HepG2 (cell line): ENCODE measurements at regions not wholly inside any gene's neighbourhood (a gene's known extent, or its start where the extent isn't known, plus 50 kb on each side); places are given as distances from the start of the nearest gene placed in this dataset.

Experiments
- ATAC-seq: fragments of 200-7000 bp; cut with Tn5 transposase; 3 replicates; pipeline ENCODE4 v1.9.1; 2020; ENCODE audit warnings: mild to moderate bottlenecking, moderate library complexity
- BruUV-seq: library from RNA; stranded (reverse); fragments of 400-500 nt; replicated peaks from 2 replicates; lab custom pipeline; 2021; lab: Mats Ljungman, UMichigan
- CTCF ChIA-PET: fragments of 300-600 bp; formaldehyde crosslinking; extraction: SDS; loops from one replicate; lab custom pipeline; 2021; ENCODE audit warnings: low total read pairs, inconsistent platforms, low intra/inter-chr PET ratio; lab: Yijun Ruan, JAX
- POLR2A ChIA-PET: fragments of 350-600 bp; sonication (Branson Sonifier 250); formaldehyde crosslinking; loops from one replicate; lab custom pipeline; 2020; ENCODE audit warnings: antibody characterized with exemption, inconsistent platforms; lab: Yijun Ruan, JAX
- DNase-seq: peaks from one replicate; pipeline ENCODE4 v3.0.0-alpha.2; 2015; ENCODE audit warnings: low spot score
- FAIRE-seq: peaks from 3 replicates; lab custom pipeline; 2011; peaks lifted over from hg19 to GRCh38; lab: Jason Lieb, UNC
- H2AFZ ChIP-seq: one replicate; pipeline ENCODE4 v1.6.1; 2011; ENCODE audit warnings: low read length, inconsistent platforms
- H3K27ac ChIP-seq: fragments of 300-600 bp; 3 replicates; pipeline ENCODE4 v1.8.0; 2011; ENCODE audit warnings: mixed run types, mild to moderate bottlenecking, mixed read lengths, low read length, inconsistent platforms; ENCODE audit not compliant: insufficient read depth; ENCODE audit errors: extremely low read length
- H3K27me3 ChIP-seq, 2 experiments: fragments of 200-600 bp in 1 of 2; 2 replicates in 1 of 2; 3 replicates in 1 of 2; pipeline versions ENCODE4 v1.6.0 to v1.8.0; 2011; ENCODE audit warnings: low read length in 2 of 2, mild to moderate bottlenecking in 2 of 2, moderate library complexity in 2 of 2, inconsistent platforms in 1 of 2; ENCODE audit not compliant: insufficient read depth in 2 of 2, control insufficient read depth in 1 of 2
- H3K36me3 ChIP-seq, 2 experiments: fragments of 200-600 bp in 1 of 2; replicated peaks in 1 of 2; 2 replicates in 1 of 2; 3 replicates in 1 of 2; pipeline versions ENCODE4 v1.5.1 to v1.8.0; 2011; ENCODE audit warnings: low read length in 2 of 2, inconsistent platforms in 1 of 2; ENCODE audit not compliant: insufficient read depth in 2 of 2, control insufficient read depth in 1 of 2
- H3K4me1 ChIP-seq: 2 replicates; pipeline ENCODE4 v1.5.1; 2012; ENCODE audit warnings: low read length, inconsistent platforms; ENCODE audit not compliant: insufficient read depth
- H3K4me2 ChIP-seq: 2 replicates; pipeline ENCODE4 v1.6.0; 2011; ENCODE audit warnings: low read depth, low read length, inconsistent platforms
- H3K4me3 ChIP-seq, 3 experiments: fragments of 200-600 bp in 1 of 3; sonication (generic), shearing (Covaris generic) in 1 of 3; replicated peaks in 1 of 3; 2 replicates each; pipeline ENCODE4 v1.5.1; 2011 to 2016; ENCODE audit warnings: low read length in 3 of 3, inconsistent platforms in 2 of 3, low read depth in 2 of 3, mild to moderate bottlenecking in 2 of 3, control low read depth in 1 of 3, mixed read lengths in 1 of 3; ENCODE audit not compliant: insufficient read depth in 1 of 3
- H3K79me2 ChIP-seq: one replicate; pipeline ENCODE4 v1.6.1; 2011; ENCODE audit warnings: low read length, inconsistent platforms; ENCODE audit not compliant: insufficient read depth
- H3K9ac ChIP-seq: 2 replicates; pipeline ENCODE4 v1.6.0; 2011; ENCODE audit warnings: mild to moderate bottlenecking, low read depth, low read length, inconsistent platforms; ENCODE audit not compliant: insufficient read depth
- H3K9me3 ChIP-seq: 2 replicates; pipeline ENCODE4 v1.5.1; 2012; ENCODE audit warnings: mild to moderate bottlenecking, low read length
- H4K20me1 ChIP-seq: 2 replicates; pipeline ENCODE4 v1.6.0; 2011; ENCODE audit warnings: inconsistent platforms, mild to moderate bottlenecking, low read length, moderate library complexity; ENCODE audit not compliant: insufficient read depth
- ARNTL ChIP-seq: sonication (generic); formaldehyde crosslinking; IDR thresholded peaks from 2 replicates; pipeline ENCODE4 v1.4.0; 2020; ENCODE audit warnings: mild to moderate bottlenecking, missing genetic modification reagents
- BCL6 ChIP-seq: IDR thresholded peaks from 2 replicates; pipeline ENCODE4 v1.6.1; 2016; ENCODE audit warnings: missing genetic modification reagents, missing compliant biosample characterization
- IKZF4 ChIP-seq: sonication (generic); formaldehyde crosslinking; IDR thresholded peaks from 2 replicates; pipeline ENCODE4 v1.5.1; 2020; ENCODE audit warnings: borderline replicate concordance, mild to moderate bottlenecking, low read depth, missing genetic modification reagents; ENCODE audit errors: not compliant biosample characterization
- JDP2 ChIP-seq: sonication (generic); formaldehyde crosslinking; IDR thresholded peaks from 2 replicates; pipeline ENCODE4 v1.8.1; 2022; ENCODE audit warnings: missing genetic modification reagents, borderline replicate concordance
- MXI1 ChIP-seq: IDR thresholded peaks from 3 replicates; pipeline ENCODE4 v1.6.1; 2012; ENCODE audit warnings: low read depth, low read length, inconsistent platforms, borderline replicate concordance
- RBM39 ChIP-seq: fragments of 200-400 bp; formaldehyde crosslinking; IDR thresholded peaks from one replicate; pipeline ENCODE4 v1.6.1; 2018; ENCODE audit warnings: antibody characterized with exemption, mild to moderate bottlenecking, low read depth, low read length; ENCODE audit not compliant: poor library complexity, severe bottlenecking
- RXRB ChIP-seq: IDR thresholded peaks from 2 replicates; pipeline ENCODE4 v1.6.1; 2016; ENCODE audit warnings: borderline replicate concordance, missing genetic modification reagents, missing compliant biosample characterization
- SAP130 ChIP-seq: IDR thresholded peaks from 2 replicates; pipeline ENCODE4 v1.6.1; 2016; ENCODE audit warnings: low read depth
- SOX6 ChIP-seq, 2 experiments: fragments of 450-650 bp in 1 of 2; sonication (generic) in 1 of 2; formaldehyde crosslinking in 1 of 2; IDR thresholded peaks; 2 replicates each; pipeline versions ENCODE4 v1.4.0 to v1.6.1; 2017 to 2020; ENCODE audit warnings: antibody characterized with exemption in 1 of 2, mild to moderate bottlenecking in 1 of 2, missing genetic modification reagents in 1 of 2
- SRSF4 ChIP-seq: fragments of 200-400 bp; formaldehyde crosslinking; IDR thresholded peaks from one replicate; pipeline ENCODE4 v1.6.1; 2018; ENCODE audit warnings: mild to moderate bottlenecking, low read depth, low read length, moderate library complexity; ENCODE audit not compliant: poor library complexity, severe bottlenecking
- TERF1 ChIP-seq: sonication (generic); formaldehyde crosslinking; IDR thresholded peaks from 2 replicates; pipeline ENCODE4 v1.8.0; 2022; ENCODE audit warnings: mild to moderate bottlenecking, missing genetic modification reagents, moderate library complexity
- TFDP1 ChIP-seq: IDR thresholded peaks from 2 replicates; pipeline ENCODE4 v1.6.1; 2016; ENCODE audit warnings: missing compliant biosample characterization, missing genetic modification reagents, borderline replicate concordance
- TGIF2 ChIP-seq: IDR thresholded peaks from 2 replicates; pipeline ENCODE4 v1.6.1; 2016; ENCODE audit warnings: control low read depth, missing compliant biosample characterization
- TRIM22 ChIP-seq: fragments of 450-650 bp; IDR thresholded peaks from 2 replicates; pipeline ENCODE4 v1.6.1; 2017
- ZKSCAN1 ChIP-seq: fragments of 150-350 bp; IDR thresholded peaks from 2 replicates; pipeline ENCODE4 v1.6.1; 2014; ENCODE audit warnings: low read length
- ZKSCAN8 ChIP-seq: IDR thresholded peaks from 2 replicates; pipeline ENCODE4 v1.6.1; 2016; ENCODE audit warnings: borderline replicate concordance, missing genetic modification reagents, missing compliant biosample characterization
- ZNF33A ChIP-seq: sonication (generic); formaldehyde crosslinking; IDR thresholded peaks from 2 replicates; pipeline ENCODE4 v1.5.1; 2020; ENCODE audit warnings: missing genetic modification reagents, mild to moderate bottlenecking, moderate library complexity, borderline replicate concordance
- ZNF33B ChIP-seq: sonication (generic); formaldehyde crosslinking; IDR thresholded peaks from 2 replicates; pipeline ENCODE4 v1.5.1; 2020; ENCODE audit warnings: mild to moderate bottlenecking, missing genetic modification reagents
- ZNF75D ChIP-seq: sonication (generic); formaldehyde crosslinking; IDR thresholded peaks from 2 replicates; pipeline ENCODE4 v1.8.1; 2023; ENCODE audit warnings: missing genetic modification reagents, mild to moderate bottlenecking, borderline replicate concordance
- WGBS: methylation state at CpG from one replicate; pipeline ENCODE4 v1.1.6; 2017; ENCODE audit warnings: low lambda C conversion rate; 5-methylcytosine and 5-hydroxymethylcytosine counted together
- in situ Hi-C: cut with HindIII; loops from 2 replicates; pipeline ENCODE4 v1.10.0; 2017; ENCODE audit warnings: low pct_unique_long_range_greater_than_20kb; ENCODE audit not compliant: extremely low pct_ligation_motif_present
- intact Hi-C: fragments of 100-400 bp; cut with micrococcal nuclease; formaldehyde crosslinking; loops from one replicate; pipeline ENCODE4 v1.10.0; 2022; ENCODE audit not compliant: unreplicated experiment

- TF ChIP-seq TRIM22 (no peak), SOX6 (IDR thresholded peaks at IDR 0.05) (no peak), SOX6 (CRISPR knock-in tag; IDR thresholded peaks at IDR 0.05) (peak; percentile 83), ZNF75D (no peak), TGIF2 (CRISPR knock-in tag) (no peak), ZKSCAN8 (CRISPR knock-in tag) (no peak), ARNTL (CRISPR knock-in tag) (peak; percentile 49; the same call in 1 of the 2 replicates), IKZF4 (no peak), MXI1 (peak; percentile 53; the same call in 2 of the 3 replicates), BCL6 (peak; percentile 87), SRSF4 (no peak), SAP130 (CRISPR knock-in tag) (peak; percentile 64)
- TF ChIP-seq, all 625 proteins: peak for 81
These were observed 65.6 kb downstream of the MYCN start (continued) for GRCh38 chr2:16005816-16006536.

GRCh38 chr2:16005389-16005788, 65.0 kb downstream of the MYCN start:
- Histone ChIP-seq H3K27ac (no peak overlapping the region), H2AFZ (no peak overlapping the region), H3K9me3 (no peaks in the 10 kb centered on the region), H3K36me3 (no peaks in the 10 kb centered on the region), H3K4me1 (peaks cover 18% of the 10 kb centered on the region), H3K27me3 (peaks cover 0 to under 1% of the 10 kb centered on the region in 2 experiments; a peak in 2 of 5 replicates), H4K20me1 (no peaks in the 10 kb centered on the region), H3K79me2 (no peaks in the 10 kb centered on the region), H3K4me3 (no peak overlapping the region), H3K4me2 (no peak overlapping the region), H3K9ac (no peak overlapping the region)
- CTCF ChIA-PET: no interaction called here
- intact Hi-C loops (no loop called here), in situ Hi-C loops (no loop called here)
- no TSS peak for BruUV-seq
- POLR2A ChIA-PET: no interaction called here
- no peak for ATAC-seq
- 92% methylated on average over 2 of the region's 2 CpGs for WGBS
- no peak for FAIRE-seq
- no peak for DNase-seq
- no peak for TF ChIP-seq JDP2 (CRISPR knock-in tag)
- TF ChIP-seq ZNF33A (CRISPR knock-in tag): no peak
- TF ChIP-seq TGIF2 (CRISPR knock-in tag): no peak
- TF ChIP-seq TFDP1 (CRISPR knock-in tag): no peak
- no peak for TF ChIP-seq TERF1 (CRISPR knock-in tag)
- no peak for TF ChIP-seq ZNF75D
- no peak for TF ChIP-seq RXRB (CRISPR knock-in tag)
- no peak for TF ChIP-seq ZKSCAN1
- TF ChIP-seq ZNF33B (CRISPR knock-in tag): no peak
- no peak for TF ChIP-seq RBM39
